PC-9 (cell line): ENCODE measurements at regions not wholly inside any gene's neighbourhood (a gene's known extent, or its start where the extent isn't known, plus 50 kb on each side); places are given as distances from the start of the nearest gene placed in this dataset.

Experiments used
- BruUV-seq: library from RNA; stranded (reverse); fragments of 400-500 nt; replicated peaks from 2 replicates; lab custom pipeline; 2021; lab: Mats Ljungman, UMichigan
- CTCF ChIA-PET: fragments of 300-600 bp; sonication (Branson Sonifier 250); formaldehyde crosslinking; loops from one replicate; lab custom pipeline; 2022; ENCODE audit warnings: antibody characterized with exemption; lab: Charles Lee
- POLR2A ChIA-PET: fragments of 300-600 bp; sonication (Branson Sonifier 250); formaldehyde crosslinking; loops from one replicate; lab custom pipeline; 2022; ENCODE audit warnings: antibody characterized with exemption; ENCODE audit not compliant: unreplicated experiment; lab: Charles Lee
- DNase-seq, 2 experiments: peaks; one replicate each; pipeline versions ENCODE4 v3.0.0 to v3.0.0-alpha.2; 2015 to 2022; ENCODE audit warnings: mixed read lengths in 1 of 2
- H2AFZ ChIP-seq: fragments of 200-600 bp; sonication (generic); 2 replicates; pipeline ENCODE4 v1.8.1; 2017; ENCODE audit warnings: antibody characterized with exemption
- H3F3A ChIP-seq: fragments of 200-600 bp; sonication (generic); 2 replicates; pipeline ENCODE4 v1.8.1; 2017; ENCODE audit warnings: antibody characterized with exemption, mild to moderate bottlenecking, low read depth; ENCODE audit not compliant: insufficient read depth
- H3K27ac ChIP-seq: fragments of 200-600 bp; sonication (generic); 2 replicates; pipeline ENCODE4 v1.6.1; 2016; ENCODE audit warnings: mixed run types
- H3K27me3 ChIP-seq: fragments of 200-600 bp; sonication (generic); 2 replicates; pipeline ENCODE4 v1.6.1; 2016; ENCODE audit warnings: low read depth, mixed run types; ENCODE audit not compliant: insufficient read depth
- H3K36me3 ChIP-seq: fragments of 200-600 bp; sonication (generic); 2 replicates; pipeline ENCODE4 v1.6.1; 2016; ENCODE audit warnings: low read depth, mixed run types
- H3K4me1 ChIP-seq: fragments of 200-600 bp; sonication (generic); replicated peaks from 2 replicates; pipeline ENCODE4 v1.6.1; 2016; ENCODE audit warnings: mixed run types; ENCODE audit not compliant: insufficient read depth
- H3K4me2 ChIP-seq: fragments of 200-600 bp; sonication (generic); 2 replicates; pipeline ENCODE4 v1.6.1; 2017; ENCODE audit warnings: mixed run types
- H3K4me3 ChIP-seq: fragments of 200-600 bp; sonication (generic); 2 replicates; pipeline ENCODE4 v1.6.1; 2016; ENCODE audit warnings: mixed run types
- H3K79me2 ChIP-seq: fragments of 200-600 bp; sonication (generic); 2 replicates; pipeline ENCODE4 v1.6.1; 2017; ENCODE audit warnings: low read depth, mixed run types
- H3K9me2 ChIP-seq: fragments of 200-600 bp; sonication (generic); 2 replicates; pipeline ENCODE4 v1.8.1; 2017; ENCODE audit warnings: mild to moderate bottlenecking; ENCODE audit not compliant: insufficient read depth
- H3K9me3 ChIP-seq: fragments of 200-600 bp; sonication (generic); 2 replicates; pipeline ENCODE4 v1.8.1; 2016; ENCODE audit warnings: low read depth; ENCODE audit not compliant: insufficient read depth
- H4K20me1 ChIP-seq: fragments of 200-600 bp; sonication (generic); 2 replicates; pipeline ENCODE4 v1.8.1; 2017; ENCODE audit not compliant: insufficient read depth
- CTCF ChIP-seq: fragments of 200-600 bp; sonication (generic); conservative IDR thresholded peaks from 2 replicates; pipeline ENCODE4 v1.6.1; 2017; ENCODE audit warnings: mixed run types, antibody characterized with exemption, mild to moderate bottlenecking, moderate library complexity
- EZH2 ChIP-seq: fragments of 200-600 bp; sonication (generic); IDR thresholded peaks from 2 replicates; pipeline ENCODE4 v1.8.0; 2017; ENCODE audit warnings: antibody characterized with exemption, low read depth
- intact Hi-C: fragments of 100-400 bp; cut with micrococcal nuclease; formaldehyde crosslinking; loops from one replicate; pipeline ENCODE4 v1.10.0; 2022; ENCODE audit not compliant: unreplicated experiment

GRCh38 chr6:165991341-165991740 lies 176.3 kb downstream of the TBXT start:
- no peaks in the 10 kb centered on the region for H3K9me2 ChIP-seq
- H3K27ac ChIP-seq: no peak overlapping the region
- H3K4me1 ChIP-seq: no peaks in the 10 kb centered on the region
- H2AFZ ChIP-seq: no peak overlapping the region
- intact Hi-C loops: no loop called here
- TF ChIP-seq CTCF: no peak
- ChIA-PET CTCF (no interaction called here), POLR2A (no interaction called here)
- no peak for DNase-seq
- no peaks in the 10 kb centered on the region for H3K36me3 ChIP-seq
- no peaks in the 10 kb centered on the region for H3K9me3 ChIP-seq
- BruUV-seq: no TSS peak
- H4K20me1 ChIP-seq: no peaks in the 10 kb centered on the region
- peaks cover 28% of the 10 kb centered on the region for H3K27me3 ChIP-seq
- H3F3A ChIP-seq: no peaks in the 10 kb centered on the region
- H3K4me2 ChIP-seq: no peak overlapping the region
- no peak overlapping the region for H3K4me3 ChIP-seq
- no peaks in the 10 kb centered on the region for H3K79me2 ChIP-seq

GRCh38 chr6:165990216-165990615 lies 177.4 kb downstream of the TBXT start:
- Histone ChIP-seq H3K27me3 (peaks cover 30% of the 10 kb centered on the region), H3K36me3 (no peaks in the 10 kb centered on the region), H3K4me2 (no peak overlapping the region), H3K4me1 (no peaks in the 10 kb centered on the region), H3F3A (no peaks in the 10 kb centered on the region), H3K27ac (no peak overlapping the region), H3K79me2 (no peaks in the 10 kb centered on the region), H3K9me2 (no peaks in the 10 kb centered on the region), H3K9me3 (no peaks in the 10 kb centered on the region), H4K20me1 (no peaks in the 10 kb centered on the region), H2AFZ (no peak overlapping the region), H3K4me3 (no peak overlapping the region)
- TF ChIP-seq EZH2 (no peak), CTCF (no peak)
- POLR2A ChIA-PET: no interaction called here
- DNase-seq: no peak
- no TSS peak for BruUV-seq
- CTCF ChIA-PET: no interaction called here
- intact Hi-C loops: no loop called here

- POLR2A ChIA-PET: no interaction called here
- peaks cover 40% of the 10 kb centered on the region for H3K27me3 ChIP-seq
- no peaks in the 10 kb centered on the region for H4K20me1 ChIP-seq
- DNase-seq: no peak
- no peaks in the 10 kb centered on the region for H3K4me1 ChIP-seq
- H3K36me3 ChIP-seq: no peaks in the 10 kb centered on the region
- H3K9me3 ChIP-seq: no peaks in the 10 kb centered on the region
- intact Hi-C loops: no loop called here
- H3K4me3 ChIP-seq: no peak overlapping the region
- no TSS peak for BruUV-seq
- no peaks in the 10 kb centered on the region for H3K9me2 ChIP-seq
- CTCF ChIA-PET: no interaction called here
- H2AFZ ChIP-seq: no peak overlapping the region
- H3K27ac ChIP-seq: no peak overlapping the region
- no peak overlapping the region for H3K4me2 ChIP-seq
- TF ChIP-seq CTCF (no peak), EZH2 (no peak)
- H3F3A ChIP-seq: no peaks in the 10 kb centered on the region
- no peaks in the 10 kb centered on the region for H3K79me2 ChIP-seq
Measured at GRCh38 chr6:165988757-165989456, 178.7 kb downstream of the TBXT start.
